ENCODE measurements at regions not wholly inside any gene's neighbourhood (a gene's known extent, or its start where the extent isn't known, plus 50 kb on each side); places are given as distances from the start of the nearest gene placed in this dataset.
A peak's percentile ranks its signal among the peaks of the same experiment; 100 is the strongest.

- H3K27me3 ChIP-seq (ENCODE audit: low read length), result no peaks in the 10 kb centered on the region
- intact Hi-C loops (cut with micrococcal nuclease), result no loop called here
- no peaks in the 10 kb centered on the region for H3K4me1 ChIP-seq (ENCODE audit: insufficient read depth, low read length)
- TF ChIP-seq EZH2 (IDR thresholded peaks at IDR 0.05; ENCODE audit: low read length, unreplicated experiment) (no peak), CTCF (conservative IDR thresholded peaks at IDR 0.05; ENCODE audit: low read depth, low read length) (no peak), EZH2phosphoT487 (IDR thresholded peaks at IDR 0.05; ENCODE audit: borderline replicate concordance, low read length) (no peak)
- no peaks in the 10 kb centered on the region for H3K36me3 ChIP-seq (ENCODE audit: low read depth, low read length)
- no TSS peak for BruUV-seq (replicated peaks)
- no peaks in the 10 kb centered on the region for H3K9me2 ChIP-seq (replicated peaks; ENCODE audit: low read length)
- H2AFZ ChIP-seq (ENCODE audit: low read length), result no peak overlapping the region
- H3K9ac ChIP-seq (ENCODE audit: low read length), result no peak overlapping the region
- H3K79me2 ChIP-seq (ENCODE audit: low read length), result no peaks in the 10 kb centered on the region
- H3K4me2 ChIP-seq (ENCODE audit: low read length), result no peak overlapping the region
- no peak for ATAC-seq
- H3K9me3 ChIP-seq (ENCODE audit: low read length), result no peaks in the 10 kb centered on the region
- no peaks in the 10 kb centered on the region for H4K20me1 ChIP-seq (ENCODE audit: low read length)
- no peaks in the 10 kb centered on the region for H3F3A ChIP-seq (ENCODE audit: low read length, unreplicated experiment)
- no peak for DNase-seq
- POLR2A ChIA-PET (ENCODE audit: unreplicated experiment), result no interaction called here
- H3K27ac ChIP-seq (ENCODE audit: low read length), result no peak overlapping the region
- CTCF ChIA-PET, result no interaction called here
- no peak overlapping the region for H3K4me3 ChIP-seq (ENCODE audit: low read length)
These were observed 171.4 kb upstream of the RSPO3 start for GRCh38 chr6:126947070-126947469.

- H3K9me2 ChIP-seq (replicated peaks; ENCODE audit: low read length), result no peaks in the 10 kb centered on the region
- DNase-seq, result no peak
- no peak for ATAC-seq
- no peaks in the 10 kb centered on the region for H3K36me3 ChIP-seq (ENCODE audit: low read depth, low read length)
- no peaks in the 10 kb centered on the region for H3F3A ChIP-seq (ENCODE audit: low read length, unreplicated experiment)
- TF ChIP-seq EZH2 (IDR thresholded peaks at IDR 0.05; ENCODE audit: low read length, unreplicated experiment), result no peak
- TF ChIP-seq CTCF (conservative IDR thresholded peaks at IDR 0.05; ENCODE audit: low read depth, low read length), result no peak
- no peak for TF ChIP-seq EZH2phosphoT487 (IDR thresholded peaks at IDR 0.05; ENCODE audit: borderline replicate concordance, low read length)
- H3K4me1 ChIP-seq (ENCODE audit: insufficient read depth, low read length), result no peaks in the 10 kb centered on the region
- no peaks in the 10 kb centered on the region for H3K9me3 ChIP-seq (ENCODE audit: low read length)
- H3K4me2 ChIP-seq (ENCODE audit: low read length), result no peak overlapping the region
- ChIA-PET CTCF (no interaction called here), POLR2A (ENCODE audit: unreplicated experiment) (no interaction called here)
- H2AFZ ChIP-seq (ENCODE audit: low read length), result no peak overlapping the region
- no peak overlapping the region for H3K27ac ChIP-seq (ENCODE audit: low read length)
- no peaks in the 10 kb centered on the region for H4K20me1 ChIP-seq (ENCODE audit: low read length)
- no peak overlapping the region for H3K9ac ChIP-seq (ENCODE audit: low read length)
- no peaks in the 10 kb centered on the region for H3K27me3 ChIP-seq (ENCODE audit: low read length)
- no peaks in the 10 kb centered on the region for H3K79me2 ChIP-seq (ENCODE audit: low read length)
- intact Hi-C loops (cut with micrococcal nuclease), result no loop called here
- BruUV-seq (replicated peaks), result no TSS peak
- no peak overlapping the region for H3K4me3 ChIP-seq (ENCODE audit: low read length)
These were observed 168.7 kb upstream of the RSPO3 start for GRCh38 chr6:126949786-126950185.

- Histone ChIP-seq H3K4me3 (ENCODE audit: low read length) (no peak overlapping the region), H3F3A (ENCODE audit: low read length, unreplicated experiment) (no peaks in the 10 kb centered on the region), H4K20me1 (ENCODE audit: low read length) (no peaks in the 10 kb centered on the region), H3K27me3 (ENCODE audit: low read length) (no peaks in the 10 kb centered on the region), H3K27ac (ENCODE audit: low read length) (no peak overlapping the region), H3K4me2 (ENCODE audit: low read length) (no peak overlapping the region), H3K9me2 (replicated peaks; ENCODE audit: low read length) (no peaks in the 10 kb centered on the region), H3K79me2 (ENCODE audit: low read length) (no peaks in the 10 kb centered on the region), H2AFZ (ENCODE audit: low read length) (no peak overlapping the region), H3K36me3 (ENCODE audit: low read depth, low read length) (no peaks in the 10 kb centered on the region), H3K9ac (ENCODE audit: low read length) (no peak overlapping the region), H3K9me3 (ENCODE audit: low read length) (no peaks in the 10 kb centered on the region), H3K4me1 (ENCODE audit: insufficient read depth, low read length) (no peaks in the 10 kb centered on the region)
- ChIA-PET CTCF (no interaction called here), POLR2A (ENCODE audit: unreplicated experiment) (no interaction called here)
- intact Hi-C loops (cut with micrococcal nuclease), result no loop called here
- ATAC-seq (peak; percentile 43), DNase-seq (peak; percentile 63)
- BruUV-seq (replicated peaks), result no TSS peak
- no peak for TF ChIP-seq EZH2phosphoT487 (IDR thresholded peaks at IDR 0.05; ENCODE audit: borderline replicate concordance, low read length)
- no peak for TF ChIP-seq EZH2 (IDR thresholded peaks at IDR 0.05; ENCODE audit: low read length, unreplicated experiment)
- no peak for TF ChIP-seq CTCF (conservative IDR thresholded peaks at IDR 0.05; ENCODE audit: low read depth, low read length)
These were observed 162.8 kb upstream of the RSPO3 start for GRCh38 chr6:126955621-126956020.
